GM23338 (cell line): ENCODE measurements at regions not wholly inside any gene's neighbourhood (a gene's known extent, or its start where the extent isn't known, plus 50 kb on each side); places are given as distances from the start of the nearest gene placed in this dataset.

ENCODE experiments used
- ATAC-seq: fragments of 200-7000 bp; cut with Tn5 transposase; 3 replicates; pipeline ENCODE4 v1.9.1; 2020
- DNase-seq: peaks from one replicate; pipeline ENCODE4 v3.0.0-alpha.2; 2015; ENCODE audit warnings: low spot score
- H2AFZ ChIP-seq: fragments of 200-600 bp; sonication (generic); 2 replicates; pipeline ENCODE4 v1.8.0; 2016; ENCODE audit warnings: antibody characterized with exemption, mild to moderate bottlenecking, moderate library complexity
- H3F3A ChIP-seq: fragments of 200-600 bp; sonication (generic); replicated peaks from 2 replicates; pipeline ENCODE4 v1.8.0; 2017; ENCODE audit warnings: antibody characterized with exemption, mixed run types, low read depth
- H3K27ac ChIP-seq: fragments of 200-600 bp; sonication (generic); 2 replicates; pipeline ENCODE4 v1.6.1; 2016; ENCODE audit warnings: low read depth
- H3K27me3 ChIP-seq: fragments of 200-600 bp; sonication (generic); 2 replicates; pipeline ENCODE4 v1.8.0; 2016; ENCODE audit warnings: mild to moderate bottlenecking, mixed run types, moderate library complexity; ENCODE audit not compliant: insufficient read depth
- H3K36me3 ChIP-seq: fragments of 200-600 bp; sonication (generic); 2 replicates; pipeline ENCODE4 v1.8.0; 2016; ENCODE audit warnings: mild to moderate bottlenecking; ENCODE audit not compliant: insufficient read depth
- H3K4me1 ChIP-seq: fragments of 200-600 bp; sonication (generic); 2 replicates; pipeline ENCODE4 v1.8.0; 2016; ENCODE audit warnings: mild to moderate bottlenecking, moderate library complexity; ENCODE audit not compliant: insufficient read depth
- H3K4me2 ChIP-seq: fragments of 200-600 bp; sonication (generic); 2 replicates; pipeline ENCODE4 v1.7.1; 2017; ENCODE audit warnings: mixed run types
- H3K4me3 ChIP-seq: fragments of 200-600 bp; sonication (generic); 2 replicates; pipeline ENCODE4 v1.6.1; 2016; ENCODE audit warnings: mixed run types
- H3K79me2 ChIP-seq: fragments of 200-600 bp; sonication (generic); replicated peaks from 2 replicates; pipeline ENCODE4 v1.8.0; 2017; ENCODE audit warnings: mild to moderate bottlenecking; ENCODE audit not compliant: insufficient read depth
- H3K9me2 ChIP-seq: fragments of 200-600 bp; sonication (generic); 2 replicates; pipeline ENCODE4 v1.8.0; 2017; ENCODE audit not compliant: insufficient read depth
- H4K20me1 ChIP-seq: fragments of 200-600 bp; sonication (generic); replicated peaks from 2 replicates; pipeline ENCODE4 v1.8.0; 2017; ENCODE audit warnings: mild to moderate bottlenecking; ENCODE audit not compliant: insufficient read depth
- H3K27ac Mint-ChIP-seq: 2 replicates; pipeline ENCODE4 v1.8.0; 2020; ENCODE audit warnings: inconsistent platforms, mild to moderate bottlenecking, moderate library complexity, mixed read lengths
- H3K27me3 Mint-ChIP-seq: 3 replicates; pipeline ENCODE4 v1.8.0; 2022; ENCODE audit warnings: low read depth, mild to moderate bottlenecking, moderate library complexity, mixed read lengths, inconsistent platforms; ENCODE audit not compliant: insufficient read depth, poor library complexity
- H3K36me3 Mint-ChIP-seq: 3 replicates; pipeline ENCODE4 v1.8.0; 2021; ENCODE audit warnings: low read depth, mild to moderate bottlenecking, inconsistent platforms, moderate library complexity, mixed read lengths
- H3K4me1 Mint-ChIP-seq: 3 replicates; pipeline ENCODE4 v1.8.0; 2020; ENCODE audit warnings: mild to moderate bottlenecking, inconsistent platforms, mixed read lengths
- H3K4me3 Mint-ChIP-seq: 3 replicates; pipeline ENCODE4 v1.8.0; 2021; ENCODE audit warnings: moderate library complexity, mild to moderate bottlenecking, inconsistent platforms, mixed read lengths
- H3K9me3 Mint-ChIP-seq: 3 replicates; pipeline ENCODE4 v1.8.0; 2020; ENCODE audit warnings: moderate library complexity, mild to moderate bottlenecking, inconsistent platforms, mixed read lengths
- CREB1 ChIP-seq: fragments of 250-450 bp; sonication (Bioruptor Pico); IDR thresholded peaks from 2 replicates; pipeline ENCODE4 v1.5.0; 2020; ENCODE audit warnings: low read depth, mild to moderate bottlenecking, moderate library complexity
- EZH2 ChIP-seq: fragments of 200-600 bp; sonication (generic); IDR thresholded peaks from one replicate; pipeline ENCODE4 v1.8.0; 2017; ENCODE audit warnings: antibody characterized with exemption, mild to moderate bottlenecking, low read depth; ENCODE audit not compliant: unreplicated experiment
- EZH2phosphoT487 ChIP-seq: fragments of 200-600 bp; sonication (generic); IDR thresholded peaks from one replicate; pipeline ENCODE4 v1.8.1; 2018; ENCODE audit warnings: antibody characterized with exemption; ENCODE audit not compliant: unreplicated experiment
- JUNB ChIP-seq: IDR thresholded peaks from one replicate; pipeline ENCODE4 v1.6.1; 2016; ENCODE audit warnings: antibody characterized with exemption; ENCODE audit not compliant: unreplicated experiment
- NANOG ChIP-seq: IDR thresholded peaks from 2 replicates; pipeline ENCODE4 v1.6.1; 2016; ENCODE audit warnings: antibody characterized with exemption, borderline replicate concordance
- POLR2AphosphoS5 ChIP-seq: IDR thresholded peaks from 2 replicates; pipeline ENCODE4 v1.6.1; 2016; ENCODE audit warnings: antibody characterized with exemption, low read depth
- STAT1 ChIP-seq: IDR thresholded peaks from one replicate; pipeline ENCODE4 v1.6.1; 2016; ENCODE audit warnings: antibody characterized with exemption; ENCODE audit not compliant: unreplicated experiment
- ZNF114 ChIP-seq: fragments of 250-450 bp; sonication (Bioruptor Pico); IDR thresholded peaks from 2 replicates; pipeline ENCODE4 v1.5.0; 2020; ENCODE audit warnings: mild to moderate bottlenecking, moderate library complexity
- ZNF331 ChIP-seq: fragments of 250-450 bp; sonication (Bioruptor Pico); IDR thresholded peaks from 2 replicates; pipeline ENCODE4 v1.5.0; 2020; ENCODE audit warnings: low read depth, mild to moderate bottlenecking, moderate library complexity
- TF ChIP-seq, protein P1 (sequence below), 2 experiments: fragments of 200-600 bp in 1 of 2; sonication (generic) in 1 of 2; conservative IDR thresholded peaks; 2 replicates each; pipeline versions ENCODE4 v1.5.1 to v1.6.1; 2016 to 2017; ENCODE audit warnings: antibody characterized with exemption in 2 of 2, low read depth in 2 of 2, mild to moderate bottlenecking in 2 of 2, moderate library complexity in 1 of 2
- TF ChIP-seq, protein P2 (sequence below): IDR thresholded peaks from 2 replicates; pipeline ENCODE4 v1.6.1; 2016; ENCODE audit warnings: antibody characterized with exemption
- TF ChIP-seq, protein P3 (sequence below): fragments of 250-450 bp; sonication (Bioruptor Pico); IDR thresholded peaks from 2 replicates; pipeline ENCODE4 v1.5.0; 2020; ENCODE audit warnings: mild to moderate bottlenecking, moderate library complexity
- TF ChIP-seq, protein P4 (sequence below): IDR thresholded peaks from one replicate; pipeline ENCODE4 v1.6.1; 2018; ENCODE audit warnings: antibody characterized with exemption; ENCODE audit not compliant: unreplicated experiment

DNA sequence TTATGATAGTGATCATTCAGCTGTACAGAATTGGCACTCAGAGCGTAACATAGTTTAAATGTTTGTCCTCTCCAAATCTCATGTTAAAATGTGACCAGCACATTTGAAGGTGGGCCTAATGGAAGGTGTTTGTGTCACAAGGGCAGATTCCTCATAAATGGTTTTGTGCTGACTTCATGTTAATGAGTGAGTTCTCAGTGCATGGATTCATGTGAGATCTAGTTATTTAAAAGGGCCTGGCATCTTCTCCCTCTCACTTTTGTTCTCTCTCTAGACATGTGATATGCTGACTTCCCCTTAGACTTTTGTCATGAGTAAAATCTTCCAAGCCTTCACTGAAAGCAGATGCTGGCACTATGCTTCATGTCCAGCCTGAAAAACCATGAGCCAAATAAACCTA lies 452.4 kb upstream of the PTCHD4 start:
- no peaks in the 10 kb centered on the region for H4K20me1 ChIP-seq
- no peak overlapping the region for H3K27ac ChIP-seq
- no peaks in the 10 kb centered on the region for H3K36me3 ChIP-seq
- DNase-seq: no peak
- no peaks in the 10 kb centered on the region for H3K27me3 ChIP-seq
- H3K79me2 ChIP-seq: no peaks in the 10 kb centered on the region
- H3K4me2 ChIP-seq: no peak overlapping the region
- H3K27ac Mint-ChIP-seq: no peak overlapping the region
- TF ChIP-seq CREB1 (CRISPR knock-in tag) (no peak), JUNB (no peak), ZNF331 (CRISPR knock-in tag) (no peak), EZH2phosphoT487 (no peak), STAT1 (no peak), POLR2AphosphoS5 (no peak), NANOG (no peak), EZH2 (no peak), ZNF114 (no peak)
- TF ChIP-seq, protein P1, sequence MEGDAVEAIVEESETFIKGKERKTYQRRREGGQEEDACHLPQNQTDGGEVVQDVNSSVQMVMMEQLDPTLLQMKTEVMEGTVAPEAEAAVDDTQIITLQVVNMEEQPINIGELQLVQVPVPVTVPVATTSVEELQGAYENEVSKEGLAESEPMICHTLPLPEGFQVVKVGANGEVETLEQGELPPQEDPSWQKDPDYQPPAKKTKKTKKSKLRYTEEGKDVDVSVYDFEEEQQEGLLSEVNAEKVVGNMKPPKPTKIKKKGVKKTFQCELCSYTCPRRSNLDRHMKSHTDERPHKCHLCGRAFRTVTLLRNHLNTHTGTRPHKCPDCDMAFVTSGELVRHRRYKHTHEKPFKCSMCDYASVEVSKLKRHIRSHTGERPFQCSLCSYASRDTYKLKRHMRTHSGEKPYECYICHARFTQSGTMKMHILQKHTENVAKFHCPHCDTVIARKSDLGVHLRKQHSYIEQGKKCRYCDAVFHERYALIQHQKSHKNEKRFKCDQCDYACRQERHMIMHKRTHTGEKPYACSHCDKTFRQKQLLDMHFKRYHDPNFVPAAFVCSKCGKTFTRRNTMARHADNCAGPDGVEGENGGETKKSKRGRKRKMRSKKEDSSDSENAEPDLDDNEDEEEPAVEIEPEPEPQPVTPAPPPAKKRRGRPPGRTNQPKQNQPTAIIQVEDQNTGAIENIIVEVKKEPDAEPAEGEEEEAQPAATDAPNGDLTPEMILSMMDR (conservative IDR thresholded peaks at IDR 0.05; ENCODE audit: low read depth in 2 of 2): no peak
- TF ChIP-seq, protein P2, sequence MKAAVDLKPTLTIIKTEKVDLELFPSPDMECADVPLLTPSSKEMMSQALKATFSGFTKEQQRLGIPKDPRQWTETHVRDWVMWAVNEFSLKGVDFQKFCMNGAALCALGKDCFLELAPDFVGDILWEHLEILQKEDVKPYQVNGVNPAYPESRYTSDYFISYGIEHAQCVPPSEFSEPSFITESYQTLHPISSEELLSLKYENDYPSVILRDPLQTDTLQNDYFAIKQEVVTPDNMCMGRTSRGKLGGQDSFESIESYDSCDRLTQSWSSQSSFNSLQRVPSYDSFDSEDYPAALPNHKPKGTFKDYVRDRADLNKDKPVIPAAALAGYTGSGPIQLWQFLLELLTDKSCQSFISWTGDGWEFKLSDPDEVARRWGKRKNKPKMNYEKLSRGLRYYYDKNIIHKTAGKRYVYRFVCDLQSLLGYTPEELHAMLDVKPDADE: no peak
- TF ChIP-seq, protein P3, sequence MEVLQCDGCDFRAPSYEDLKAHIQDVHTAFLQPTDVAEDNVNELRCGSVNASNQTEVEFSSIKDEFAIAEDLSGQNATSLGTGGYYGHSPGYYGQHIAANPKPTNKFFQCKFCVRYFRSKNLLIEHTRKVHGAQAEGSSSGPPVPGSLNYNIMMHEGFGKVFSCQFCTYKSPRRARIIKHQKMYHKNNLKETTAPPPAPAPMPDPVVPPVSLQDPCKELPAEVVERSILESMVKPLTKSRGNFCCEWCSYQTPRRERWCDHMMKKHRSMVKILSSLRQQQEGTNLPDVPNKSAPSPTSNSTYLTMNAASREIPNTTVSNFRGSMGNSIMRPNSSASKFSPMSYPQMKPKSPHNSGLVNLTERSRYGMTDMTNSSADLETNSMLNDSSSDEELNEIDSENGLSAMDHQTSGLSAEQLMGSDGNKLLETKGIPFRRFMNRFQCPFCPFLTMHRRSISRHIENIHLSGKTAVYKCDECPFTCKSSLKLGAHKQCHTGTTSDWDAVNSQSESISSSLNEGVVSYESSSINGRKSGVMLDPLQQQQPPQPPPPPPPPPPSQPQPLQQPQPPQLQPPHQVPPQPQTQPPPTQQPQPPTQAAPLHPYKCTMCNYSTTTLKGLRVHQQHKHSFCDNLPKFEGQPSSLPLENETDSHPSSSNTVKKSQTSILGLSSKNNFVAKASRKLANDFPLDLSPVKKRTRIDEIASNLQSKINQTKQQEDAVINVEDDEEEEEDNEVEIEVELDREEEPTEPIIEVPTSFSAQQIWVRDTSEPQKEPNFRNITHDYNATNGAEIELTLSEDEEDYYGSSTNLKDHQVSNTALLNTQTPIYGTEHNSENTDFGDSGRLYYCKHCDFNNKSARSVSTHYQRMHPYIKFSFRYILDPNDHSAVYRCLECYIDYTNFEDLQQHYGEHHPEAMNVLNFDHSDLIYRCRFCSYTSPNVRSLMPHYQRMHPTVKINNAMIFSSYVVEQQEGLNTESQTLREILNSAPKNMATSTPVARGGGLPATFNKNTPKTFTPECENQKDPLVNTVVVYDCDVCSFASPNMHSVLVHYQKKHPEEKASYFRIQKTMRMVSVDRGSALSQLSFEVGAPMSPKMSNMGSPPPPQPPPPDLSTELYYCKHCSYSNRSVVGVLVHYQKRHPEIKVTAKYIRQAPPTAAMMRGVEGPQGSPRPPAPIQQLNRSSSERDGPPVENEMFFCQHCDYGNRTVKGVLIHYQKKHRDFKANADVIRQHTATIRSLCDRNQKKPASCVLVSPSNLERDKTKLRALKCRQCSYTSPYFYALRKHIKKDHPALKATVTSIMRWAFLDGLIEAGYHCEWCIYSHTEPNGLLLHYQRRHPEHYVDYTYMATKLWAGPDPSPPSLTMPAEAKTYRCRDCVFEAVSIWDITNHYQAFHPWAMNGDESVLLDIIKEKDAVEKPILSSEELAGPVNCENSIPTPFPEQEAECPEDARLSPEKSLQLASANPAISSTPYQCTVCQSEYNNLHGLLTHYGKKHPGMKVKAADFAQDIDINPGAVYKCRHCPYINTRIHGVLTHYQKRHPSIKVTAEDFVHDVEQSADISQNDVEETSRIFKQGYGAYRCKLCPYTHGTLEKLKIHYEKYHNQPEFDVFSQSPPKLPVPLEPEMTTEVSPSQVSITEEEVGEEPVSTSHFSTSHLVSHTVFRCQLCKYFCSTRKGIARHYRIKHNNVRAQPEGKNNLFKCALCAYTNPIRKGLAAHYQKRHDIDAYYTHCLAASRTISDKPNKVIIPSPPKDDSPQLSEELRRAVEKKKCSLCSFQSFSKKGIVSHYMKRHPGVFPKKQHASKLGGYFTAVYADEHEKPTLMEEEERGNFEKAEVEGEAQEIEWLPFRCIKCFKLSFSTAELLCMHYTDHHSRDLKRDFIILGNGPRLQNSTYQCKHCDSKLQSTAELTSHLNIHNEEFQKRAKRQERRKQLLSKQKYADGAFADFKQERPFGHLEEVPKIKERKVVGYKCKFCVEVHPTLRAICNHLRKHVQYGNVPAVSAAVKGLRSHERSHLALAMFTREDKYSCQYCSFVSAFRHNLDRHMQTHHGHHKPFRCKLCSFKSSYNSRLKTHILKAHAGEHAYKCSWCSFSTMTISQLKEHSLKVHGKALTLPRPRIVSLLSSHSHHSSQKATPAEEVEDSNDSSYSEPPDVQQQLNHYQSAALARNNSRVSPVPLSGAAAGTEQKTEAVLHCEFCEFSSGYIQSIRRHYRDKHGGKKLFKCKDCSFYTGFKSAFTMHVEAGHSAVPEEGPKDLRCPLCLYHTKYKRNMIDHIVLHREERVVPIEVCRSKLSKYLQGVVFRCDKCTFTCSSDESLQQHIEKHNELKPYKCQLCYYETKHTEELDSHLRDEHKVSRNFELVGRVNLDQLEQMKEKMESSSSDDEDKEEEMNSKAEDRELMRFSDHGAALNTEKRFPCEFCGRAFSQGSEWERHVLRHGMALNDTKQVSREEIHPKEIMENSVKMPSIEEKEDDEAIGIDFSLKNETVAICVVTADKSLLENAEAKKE (CRISPR knock-in tag): no peak
- TF ChIP-seq, protein P4, sequence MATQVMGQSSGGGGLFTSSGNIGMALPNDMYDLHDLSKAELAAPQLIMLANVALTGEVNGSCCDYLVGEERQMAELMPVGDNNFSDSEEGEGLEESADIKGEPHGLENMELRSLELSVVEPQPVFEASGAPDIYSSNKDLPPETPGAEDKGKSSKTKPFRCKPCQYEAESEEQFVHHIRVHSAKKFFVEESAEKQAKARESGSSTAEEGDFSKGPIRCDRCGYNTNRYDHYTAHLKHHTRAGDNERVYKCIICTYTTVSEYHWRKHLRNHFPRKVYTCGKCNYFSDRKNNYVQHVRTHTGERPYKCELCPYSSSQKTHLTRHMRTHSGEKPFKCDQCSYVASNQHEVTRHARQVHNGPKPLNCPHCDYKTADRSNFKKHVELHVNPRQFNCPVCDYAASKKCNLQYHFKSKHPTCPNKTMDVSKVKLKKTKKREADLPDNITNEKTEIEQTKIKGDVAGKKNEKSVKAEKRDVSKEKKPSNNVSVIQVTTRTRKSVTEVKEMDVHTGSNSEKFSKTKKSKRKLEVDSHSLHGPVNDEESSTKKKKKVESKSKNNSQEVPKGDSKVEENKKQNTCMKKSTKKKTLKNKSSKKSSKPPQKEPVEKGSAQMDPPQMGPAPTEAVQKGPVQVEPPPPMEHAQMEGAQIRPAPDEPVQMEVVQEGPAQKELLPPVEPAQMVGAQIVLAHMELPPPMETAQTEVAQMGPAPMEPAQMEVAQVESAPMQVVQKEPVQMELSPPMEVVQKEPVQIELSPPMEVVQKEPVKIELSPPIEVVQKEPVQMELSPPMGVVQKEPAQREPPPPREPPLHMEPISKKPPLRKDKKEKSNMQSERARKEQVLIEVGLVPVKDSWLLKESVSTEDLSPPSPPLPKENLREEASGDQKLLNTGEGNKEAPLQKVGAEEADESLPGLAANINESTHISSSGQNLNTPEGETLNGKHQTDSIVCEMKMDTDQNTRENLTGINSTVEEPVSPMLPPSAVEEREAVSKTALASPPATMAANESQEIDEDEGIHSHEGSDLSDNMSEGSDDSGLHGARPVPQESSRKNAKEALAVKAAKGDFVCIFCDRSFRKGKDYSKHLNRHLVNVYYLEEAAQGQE: no peak
- H2AFZ ChIP-seq: no peak overlapping the region
- H3K9me3 Mint-ChIP-seq: peaks cover 4% of the 10 kb centered on the region; the same call in 1 of the 3 replicates
- H3F3A ChIP-seq: no peaks in the 10 kb centered on the region
- ATAC-seq: no peak
- H3K27me3 Mint-ChIP-seq: no peaks in the 10 kb centered on the region
- H3K4me3 ChIP-seq: no peak overlapping the region
- H3K4me1 Mint-ChIP-seq: peaks cover 27% of the 10 kb centered on the region
- peaks cover 4% of the 10 kb centered on the region; the same call in 1 of the 2 replicates for H3K9me2 ChIP-seq
- H3K4me1 ChIP-seq: peaks cover 21% of the 10 kb centered on the region
- no peak overlapping the region for H3K4me3 Mint-ChIP-seq
- peaks cover 4% of the 10 kb centered on the region; the same call in 2 of the 3 replicates for H3K36me3 Mint-ChIP-seq
